IPS-15b (cell line): ENCODE measurements at regions not wholly inside any gene's neighbourhood (a gene's known extent, or its start where the extent isn't known, plus 50 kb on each side); places are given as distances from the start of the nearest gene placed in this dataset.
"Not testable (repeated sequence)": the region's sequence is repeated elsewhere in the genome, so short reads cannot be mapped to it uniquely, and the experiment has no call there.

Experiments used
- H3K27me3 ChIP-seq: one replicate; pipeline ENCODE4 v1.6.1; 2013; ENCODE audit warnings: low read length; ENCODE audit not compliant: control insufficient read depth, insufficient read depth
- H3K36me3 ChIP-seq: one replicate; pipeline ENCODE4 v1.6.1; 2013; ENCODE audit warnings: low read length; ENCODE audit not compliant: control insufficient read depth, insufficient read depth
- H3K4me1 ChIP-seq: one replicate; pipeline ENCODE4 v1.6.1; 2013; ENCODE audit warnings: mild to moderate bottlenecking, low read length; ENCODE audit not compliant: control insufficient read depth, insufficient read depth
- H3K4me3 ChIP-seq: one replicate; pipeline ENCODE4 v1.5.1; 2013; ENCODE audit warnings: low read depth, low read length
- H3K9ac ChIP-seq: one replicate; pipeline ENCODE4 v1.6.1; 2013; ENCODE audit warnings: low read depth, mild to moderate bottlenecking, low read length
- H3K9me3 ChIP-seq: one replicate; pipeline ENCODE4 v1.6.1; 2013; ENCODE audit warnings: mild to moderate bottlenecking, low read length; ENCODE audit not compliant: control insufficient read depth, insufficient read depth

DNA sequence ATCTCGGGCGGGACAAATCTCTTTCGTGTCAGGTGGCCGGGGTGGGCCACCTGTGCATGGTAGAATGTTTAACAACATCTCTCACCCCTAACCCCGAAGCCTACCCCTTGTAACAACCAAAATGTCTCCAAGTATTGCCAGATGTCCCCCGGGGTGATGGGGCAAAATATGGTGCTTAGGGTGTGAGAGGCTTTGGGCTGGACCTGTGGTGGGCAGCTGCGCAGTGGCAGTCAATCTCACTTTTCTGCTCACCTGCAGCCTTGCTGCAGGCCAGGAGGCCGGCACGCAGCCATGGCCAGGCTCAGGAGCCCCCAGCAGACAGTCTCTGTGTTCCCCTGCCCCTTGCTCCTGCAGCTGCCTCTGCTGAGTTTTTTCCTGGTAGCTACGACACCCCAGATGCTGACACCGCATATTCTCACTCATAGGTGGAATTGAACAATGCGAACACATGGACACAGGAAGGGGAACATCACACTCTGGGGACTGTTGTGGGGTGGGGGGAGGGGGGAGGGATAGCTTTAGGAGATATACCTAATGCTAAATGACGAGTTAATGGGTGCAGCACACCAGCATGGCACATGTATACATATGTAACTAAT lies 265.5 kb downstream of the NPHP4 start:
- H3K36me3 ChIP-seq, H3K4me1 ChIP-seq, H3K27me3 ChIP-seq, H3K4me3 ChIP-seq, H3K9me3 ChIP-seq, H3K9ac ChIP-seq: not testable (repeated sequence)

DNA sequence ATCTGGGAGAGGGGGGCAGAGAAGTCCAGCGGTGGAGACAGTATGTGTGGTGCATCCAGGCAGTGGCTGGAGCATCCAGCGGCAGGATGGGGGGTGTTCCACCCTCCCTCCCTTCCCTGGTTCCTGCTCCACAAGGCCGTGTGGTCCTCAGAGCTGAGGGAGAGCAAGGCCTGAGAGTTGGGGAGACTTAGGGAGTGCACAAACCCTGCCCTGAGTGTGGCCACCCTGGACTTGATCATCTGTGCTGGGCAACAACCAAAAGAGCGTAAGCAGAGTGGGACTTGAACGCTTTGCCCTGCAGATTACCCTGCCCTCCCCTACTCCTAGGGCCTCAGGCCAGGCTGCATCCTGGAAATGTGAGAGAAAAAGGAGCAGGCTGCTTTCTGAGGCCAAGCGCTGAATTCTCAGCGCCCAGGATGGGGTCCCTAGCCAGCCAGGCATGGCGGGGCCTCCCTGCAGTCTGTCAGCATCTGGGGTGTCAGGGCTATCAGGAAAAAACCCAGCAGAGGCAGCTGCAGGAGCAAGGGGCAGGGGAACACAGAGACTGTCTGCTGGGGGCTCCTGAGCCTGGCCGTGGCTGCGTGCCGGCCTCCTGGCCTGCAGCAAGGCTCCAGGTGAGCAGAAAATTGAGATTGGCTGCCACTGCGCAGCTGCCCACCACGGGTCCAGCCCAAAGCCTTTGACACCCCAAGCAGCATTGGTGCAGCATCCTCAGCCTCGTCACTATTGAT lies 266.2 kb downstream of the NPHP4 start:
- H3K4me1 ChIP-seq: no peaks in the 10 kb centered on the region
- no peak overlapping the region for H3K4me3 ChIP-seq
- H3K9me3 ChIP-seq: no peaks in the 10 kb centered on the region
- no peaks in the 10 kb centered on the region for H3K36me3 ChIP-seq
- no peak overlapping the region for H3K9ac ChIP-seq
- H3K27me3 ChIP-seq: no peaks in the 10 kb centered on the region

GRCh38 chr1:5725406-5725805 lies 266.8 kb downstream of the NPHP4 start:
- H3K27me3 ChIP-seq: no peaks in the 10 kb centered on the region
- no peak overlapping the region for H3K9ac ChIP-seq

DNA sequence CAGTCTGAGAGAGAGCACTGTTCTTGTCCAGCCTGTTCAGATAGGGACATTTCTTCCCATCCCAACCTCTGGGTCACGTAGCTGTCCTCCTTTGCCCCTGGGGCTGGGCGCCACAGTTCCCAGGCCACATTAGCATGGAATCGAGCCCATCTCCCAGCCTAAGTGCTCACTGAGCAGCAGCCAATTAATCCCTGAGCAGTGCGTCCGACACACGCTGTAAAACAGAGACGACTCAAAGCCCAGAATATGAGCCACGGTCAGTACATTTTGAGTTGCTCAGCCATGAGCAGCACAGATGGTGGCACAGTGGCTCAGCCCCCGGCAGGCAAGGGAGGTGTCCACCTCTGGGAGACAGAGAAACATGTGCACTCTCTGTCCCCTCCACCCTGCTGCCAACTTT lies 267.4 kb downstream of the NPHP4 start:
- no peaks in the 10 kb centered on the region for H3K4me1 ChIP-seq
- no peak overlapping the region for H3K9ac ChIP-seq
- H3K9me3 ChIP-seq: no peaks in the 10 kb centered on the region
- no peaks in the 10 kb centered on the region for H3K27me3 ChIP-seq
- H3K4me3 ChIP-seq: no peak overlapping the region
- H3K36me3 ChIP-seq: no peaks in the 10 kb centered on the region

More at GRCh38 chr1:5725406-5725805, 266.8 kb downstream of the NPHP4 start:
- Histone ChIP-seq H3K36me3 (no peaks in the 10 kb centered on the region), H3K4me1 (no peaks in the 10 kb centered on the region), H3K9me3 (no peaks in the 10 kb centered on the region), H3K4me3 (no peak overlapping the region)

DNA sequence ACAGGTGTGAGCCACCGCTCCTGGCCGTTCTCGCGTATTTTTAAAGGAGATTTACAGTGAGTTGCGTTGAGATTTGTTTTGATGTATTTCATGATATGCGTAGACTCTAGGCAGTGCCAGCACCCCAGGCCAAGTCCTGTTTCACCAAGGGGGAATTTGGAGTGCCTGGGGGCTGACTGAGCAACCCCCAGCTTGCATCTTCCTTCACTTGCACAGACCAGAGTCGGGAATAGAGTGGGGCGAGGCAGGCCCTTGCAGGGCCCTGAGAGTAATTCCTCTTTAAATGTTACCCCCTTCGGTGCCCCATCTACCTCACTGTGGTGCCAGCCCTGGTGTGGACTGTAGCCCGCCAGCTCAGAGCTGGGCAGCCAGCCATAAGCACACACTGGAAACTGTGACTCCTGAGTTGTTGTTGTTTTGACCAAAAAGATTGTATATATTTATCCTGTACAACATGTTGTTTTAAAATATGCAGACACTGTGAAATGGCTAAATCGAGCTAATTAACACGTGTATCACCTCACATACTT lies 269.5 kb downstream of the NPHP4 start:
- no peaks in the 10 kb centered on the region for H3K4me1 ChIP-seq
- no peak overlapping the region for H3K4me3 ChIP-seq
- H3K9ac ChIP-seq: no peak overlapping the region
- H3K9me3 ChIP-seq: no peaks in the 10 kb centered on the region
- H3K27me3 ChIP-seq: no peaks in the 10 kb centered on the region
- H3K36me3 ChIP-seq: no peaks in the 10 kb centered on the region

GRCh38 chr1:5721634-5722215 lies 270.5 kb downstream of the NPHP4 start:
- Histone ChIP-seq H3K9me3 (no peaks in the 10 kb centered on the region), H3K9ac (no peak overlapping the region), H3K36me3 (no peaks in the 10 kb centered on the region), H3K27me3 (no peaks in the 10 kb centered on the region), H3K4me1 (no peaks in the 10 kb centered on the region), H3K4me3 (no peak overlapping the region)

DNA sequence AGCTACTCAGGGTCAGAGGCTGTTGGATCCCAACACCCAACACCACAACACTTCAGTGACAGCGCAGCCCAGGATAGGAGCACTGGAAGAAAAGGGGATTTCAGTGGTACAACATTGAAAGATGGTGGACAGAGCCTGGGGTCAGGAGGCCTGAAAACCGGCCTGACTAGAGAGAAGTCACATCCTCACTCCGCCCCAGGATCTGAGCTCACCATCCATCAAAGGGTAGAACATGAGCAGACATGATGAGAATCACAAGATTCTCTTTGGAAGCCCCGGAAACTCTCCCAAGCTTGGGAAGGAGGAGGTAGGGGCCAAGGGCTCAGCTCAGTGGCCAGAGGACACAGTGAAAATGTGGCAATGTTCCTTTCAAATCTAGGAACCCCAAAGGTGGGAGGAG lies 271.3 kb downstream of the NPHP4 start:
- no peak overlapping the region for H3K4me3 ChIP-seq
- no peak overlapping the region for H3K9ac ChIP-seq
- no peaks in the 10 kb centered on the region for H3K36me3 ChIP-seq
- no peaks in the 10 kb centered on the region for H3K27me3 ChIP-seq
- H3K4me1 ChIP-seq: no peaks in the 10 kb centered on the region
- H3K9me3 ChIP-seq: no peaks in the 10 kb centered on the region

DNA sequence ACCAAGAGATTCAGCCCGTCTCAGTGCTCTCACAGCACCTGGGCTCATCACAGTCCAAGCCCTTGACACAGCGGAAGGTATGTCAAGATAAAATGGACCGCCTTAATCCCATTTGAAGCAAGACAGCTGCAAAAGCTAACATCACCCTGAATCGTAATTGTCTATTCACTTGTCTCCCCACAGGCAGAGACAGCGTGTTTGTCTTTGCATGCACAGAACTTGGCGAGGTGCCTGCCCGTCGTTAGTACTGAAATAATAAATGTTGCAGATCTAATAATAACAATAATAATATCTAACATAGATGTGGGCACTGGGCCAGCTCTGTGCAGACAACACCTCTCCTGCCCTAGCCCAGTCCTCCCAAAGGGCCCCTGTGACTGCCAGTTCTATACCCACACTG lies 271.7 kb downstream of the NPHP4 start:
- Histone ChIP-seq H3K9me3 (no peaks in the 10 kb centered on the region), H3K4me1 (no peaks in the 10 kb centered on the region), H3K4me3 (no peak overlapping the region), H3K36me3 (no peaks in the 10 kb centered on the region), H3K27me3 (no peaks in the 10 kb centered on the region), H3K9ac (no peak overlapping the region)

- no peaks in the 10 kb centered on the region for H3K36me3 ChIP-seq
- H3K4me1 ChIP-seq: no peaks in the 10 kb centered on the region
- H3K27me3 ChIP-seq: no peaks in the 10 kb centered on the region
- no peak overlapping the region for H3K9ac ChIP-seq
- no peaks in the 10 kb centered on the region for H3K9me3 ChIP-seq
- H3K4me3 ChIP-seq: no peak overlapping the region
Observed at GRCh38 chr1:5720045-5720444, 272.2 kb downstream of the NPHP4 start.

DNA sequence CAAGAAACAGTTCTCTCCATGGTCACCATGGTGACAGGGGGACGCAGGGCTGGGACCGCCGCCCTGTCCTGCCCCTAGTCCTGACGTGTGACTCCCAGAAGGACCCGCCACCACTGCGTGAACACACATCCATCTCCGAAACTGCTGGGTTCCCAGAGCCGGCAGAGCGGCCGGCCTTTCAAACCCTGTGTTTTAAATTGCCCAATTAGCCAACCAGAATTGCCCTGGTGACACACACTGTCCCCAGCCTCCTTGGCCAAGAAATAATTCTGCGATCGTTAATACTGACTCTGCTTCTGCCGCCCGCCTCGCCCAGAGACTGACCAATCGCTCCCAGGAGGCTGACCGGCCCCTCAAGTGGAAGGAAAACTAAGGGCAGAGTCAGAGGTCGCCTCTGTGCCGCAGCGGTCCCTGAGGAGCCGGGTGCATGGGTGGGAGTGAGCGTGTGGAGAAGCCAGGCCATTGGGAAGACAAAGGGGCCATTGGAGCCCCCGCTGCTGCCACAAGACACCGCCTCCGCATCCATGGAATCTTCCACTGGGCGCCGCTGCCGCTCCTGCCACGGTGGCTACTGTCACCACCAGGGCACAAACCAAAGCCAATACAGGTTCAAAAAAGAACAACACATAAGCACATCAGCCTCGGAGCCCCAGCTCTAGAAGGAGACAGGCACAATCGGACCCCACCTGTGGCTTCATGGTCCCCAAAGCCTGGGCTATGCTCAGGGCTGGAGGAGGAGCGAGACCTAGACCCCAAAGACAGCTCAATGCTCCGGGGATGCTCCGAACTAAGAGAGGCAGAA lies 273.2 kb downstream of the NPHP4 start:
- no peaks in the 10 kb centered on the region for H3K4me1 ChIP-seq
- H3K36me3 ChIP-seq: peaks cover 1% of the 10 kb centered on the region
- no peaks in the 10 kb centered on the region for H3K9me3 ChIP-seq
- no peak overlapping the region for H3K9ac ChIP-seq
- no peaks in the 10 kb centered on the region for H3K27me3 ChIP-seq
- H3K4me3 ChIP-seq: no peak overlapping the region

GRCh38 chr1:5717031-5717682 lies 275.1 kb downstream of the NPHP4 start:
- Histone ChIP-seq H3K36me3 (peaks cover 2% of the 10 kb centered on the region), H3K27me3 (no peaks in the 10 kb centered on the region), H3K4me3 (no peak overlapping the region), H3K9me3 (no peaks in the 10 kb centered on the region), H3K9ac (no peak overlapping the region), H3K4me1 (no peaks in the 10 kb centered on the region)
